ENCODE measurements at regions not wholly inside any gene's neighbourhood (a gene's known extent, or its start where the extent isn't known, plus 50 kb on each side); places are given as distances from the start of the nearest gene placed in this dataset.

DNA sequence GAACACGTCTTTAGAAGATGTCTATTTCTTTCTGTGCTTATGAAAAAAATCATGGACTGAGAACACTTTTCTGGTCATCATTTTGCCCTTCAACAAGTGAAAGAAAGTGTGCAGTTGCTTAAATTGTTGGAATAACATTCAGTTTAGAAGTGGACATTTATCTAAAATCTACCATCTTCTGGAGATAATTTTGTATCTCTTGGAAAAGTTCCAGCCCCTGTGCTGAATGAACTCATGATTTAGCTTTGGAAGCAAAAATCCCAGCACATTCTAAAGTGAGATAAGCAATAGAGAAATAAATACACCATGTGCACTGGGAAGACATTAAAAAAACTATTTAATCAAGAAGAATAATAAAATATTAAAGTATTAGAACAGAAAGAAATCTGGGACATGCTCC, 1420.8 kb upstream of the SLC10A2 start:
- Histone ChIP-seq H3K4me3 (ENCODE audit: severe bottlenecking) (no peak overlapping the region), H3K9me3 (ENCODE audit: severe bottlenecking) (no peaks in the 10 kb centered on the region), H3K27me3 (ENCODE audit: insufficient read depth, poor library complexity, severe bottlenecking) (no peaks in the 10 kb centered on the region), H3K36me3 (ENCODE audit: low read depth) (no peaks in the 10 kb centered on the region), H3K4me1 (ENCODE audit: insufficient read depth, poor library complexity, severe bottlenecking) (no peaks in the 10 kb centered on the region), H3K27ac (ENCODE audit: poor library complexity, severe bottlenecking) (no peak overlapping the region)
- no peak for DNase-seq (ENCODE audit: low spot score)
- no peak for ATAC-seq (ENCODE audit: low read depth)
- no peak for TF ChIP-seq CTCF (IDR thresholded peaks at IDR 0.05; ENCODE audit: poor library complexity, severe bottlenecking)

- TF ChIP-seq CTCF (IDR thresholded peaks at IDR 0.05; ENCODE audit: poor library complexity, severe bottlenecking) = no peak
- Histone ChIP-seq H3K27me3 (ENCODE audit: insufficient read depth, poor library complexity, severe bottlenecking) (no peaks in the 10 kb centered on the region), H3K27ac (ENCODE audit: poor library complexity, severe bottlenecking) (no peak overlapping the region), H3K9me3 (ENCODE audit: severe bottlenecking) (no peaks in the 10 kb centered on the region), H3K4me3 (ENCODE audit: severe bottlenecking) (no peak overlapping the region), H3K36me3 (ENCODE audit: low read depth) (no peaks in the 10 kb centered on the region), H3K4me1 (ENCODE audit: insufficient read depth, poor library complexity, severe bottlenecking) (no peaks in the 10 kb centered on the region)
- ATAC-seq (ENCODE audit: low read depth) (no peak), DNase-seq (ENCODE audit: low spot score) (no peak)
Measured at GRCh38 chr13:104485571-104485970, 1419.4 kb upstream of the SLC10A2 start.

DNA sequence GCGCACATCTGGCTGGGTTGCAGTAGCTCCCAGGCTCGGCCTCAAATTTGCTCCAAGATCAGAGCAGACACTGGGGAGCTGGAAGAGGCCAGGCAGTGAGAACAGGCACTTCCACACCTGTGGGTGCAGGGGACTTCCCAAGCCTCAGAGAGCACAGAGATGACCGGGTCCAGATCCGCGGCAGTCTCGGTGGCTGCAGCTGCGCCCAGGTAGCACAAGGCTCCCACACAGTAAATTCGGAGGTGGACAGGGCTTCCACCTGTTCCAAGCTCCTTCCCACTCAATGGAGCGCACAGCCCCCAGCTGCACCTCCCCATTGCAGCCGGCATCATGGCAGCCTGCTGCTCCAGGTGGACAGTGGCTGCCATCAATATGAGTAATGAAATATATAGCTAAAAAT, 1417.4 kb upstream of the SLC10A2 start:
- Histone ChIP-seq H3K36me3 (ENCODE audit: low read depth) (no peaks in the 10 kb centered on the region), H3K9me3 (ENCODE audit: severe bottlenecking) (no peaks in the 10 kb centered on the region), H3K4me1 (ENCODE audit: insufficient read depth, poor library complexity, severe bottlenecking) (no peaks in the 10 kb centered on the region), H3K27me3 (ENCODE audit: insufficient read depth, poor library complexity, severe bottlenecking) (no peaks in the 10 kb centered on the region), H3K4me3 (ENCODE audit: severe bottlenecking) (no peak overlapping the region), H3K27ac (ENCODE audit: poor library complexity, severe bottlenecking) (no peak overlapping the region)
- no peak for DNase-seq (ENCODE audit: low spot score)
- TF ChIP-seq CTCF (IDR thresholded peaks at IDR 0.05; ENCODE audit: poor library complexity, severe bottlenecking) = no peak
- no peak for ATAC-seq (ENCODE audit: low read depth)

DNA sequence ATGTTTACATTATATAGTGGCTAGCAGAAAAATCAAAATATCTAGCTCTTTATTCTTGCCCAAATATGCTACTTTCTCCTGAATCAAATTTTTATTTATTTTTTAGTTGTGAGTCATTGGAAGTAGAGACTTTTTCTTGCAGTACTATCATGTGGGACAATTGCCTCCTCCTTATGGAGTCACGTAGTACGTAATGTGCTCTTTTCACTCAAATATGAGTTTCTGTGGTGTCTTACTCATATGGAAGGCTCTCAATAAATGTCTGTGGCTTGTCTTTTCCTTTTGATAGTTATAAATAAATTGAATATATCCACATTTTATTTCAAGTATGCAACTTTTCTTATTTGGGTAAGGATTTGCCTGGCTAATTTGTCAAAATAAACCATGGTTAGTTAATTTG, 1411.0 kb upstream of the SLC10A2 start:
- Histone ChIP-seq H3K4me1 (ENCODE audit: insufficient read depth, poor library complexity, severe bottlenecking) (no peaks in the 10 kb centered on the region), H3K9me3 (ENCODE audit: severe bottlenecking) (no peaks in the 10 kb centered on the region), H3K27ac (ENCODE audit: poor library complexity, severe bottlenecking) (no peak overlapping the region), H3K36me3 (ENCODE audit: low read depth) (no peaks in the 10 kb centered on the region), H3K27me3 (ENCODE audit: insufficient read depth, poor library complexity, severe bottlenecking) (no peaks in the 10 kb centered on the region), H3K4me3 (ENCODE audit: severe bottlenecking) (no peak overlapping the region)
- no peak for TF ChIP-seq CTCF (IDR thresholded peaks at IDR 0.05; ENCODE audit: poor library complexity, severe bottlenecking)
- ATAC-seq (ENCODE audit: low read depth) (no peak), DNase-seq (ENCODE audit: low spot score) (no peak)

DNA sequence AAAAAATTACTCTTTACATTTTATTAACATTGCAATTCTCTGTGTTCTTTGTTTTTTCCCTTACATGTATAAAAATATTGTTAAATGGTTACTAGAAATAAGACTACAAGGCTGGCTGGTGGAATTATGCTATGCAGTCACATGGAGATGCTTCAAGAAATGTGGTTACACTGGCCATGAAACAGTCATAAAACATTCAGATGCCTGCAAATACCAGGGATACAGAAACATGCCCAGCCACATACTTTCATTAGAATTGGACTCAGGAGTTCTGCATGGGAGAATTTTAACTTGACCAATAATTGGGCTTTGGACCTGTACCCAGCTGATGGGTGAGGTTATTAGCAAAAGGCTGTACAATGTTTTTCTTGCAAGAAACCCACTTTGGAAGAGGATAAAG, 1407.7 kb upstream of the SLC10A2 start:
- no peak for DNase-seq (ENCODE audit: low spot score)
- Histone ChIP-seq H3K4me3 (ENCODE audit: severe bottlenecking) (no peak overlapping the region), H3K27me3 (ENCODE audit: insufficient read depth, poor library complexity, severe bottlenecking) (no peaks in the 10 kb centered on the region), H3K9me3 (ENCODE audit: severe bottlenecking) (no peaks in the 10 kb centered on the region), H3K27ac (ENCODE audit: poor library complexity, severe bottlenecking) (no peak overlapping the region), H3K36me3 (ENCODE audit: low read depth) (no peaks in the 10 kb centered on the region), H3K4me1 (ENCODE audit: insufficient read depth, poor library complexity, severe bottlenecking) (no peaks in the 10 kb centered on the region)
- no peak for TF ChIP-seq CTCF (IDR thresholded peaks at IDR 0.05; ENCODE audit: poor library complexity, severe bottlenecking)
- no peak for ATAC-seq (ENCODE audit: low read depth)

All from RWPE2 (cell line).